NCI-H2227 (cell line): ENCODE measurements at regions not wholly inside any gene's neighbourhood (a gene's known extent, or its start where the extent isn't known, plus 50 kb on each side); places are given as distances from the start of the nearest gene placed in this dataset.
A peak's percentile ranks its signal among the peaks of the same experiment; 100 is the strongest.

Source experiments
- DNase-seq: peaks from one replicate; lab custom pipeline; 2025; ENCODE audit not compliant: unreplicated experiment; lab: John Stamatoyannopoulos, UW

DNA sequence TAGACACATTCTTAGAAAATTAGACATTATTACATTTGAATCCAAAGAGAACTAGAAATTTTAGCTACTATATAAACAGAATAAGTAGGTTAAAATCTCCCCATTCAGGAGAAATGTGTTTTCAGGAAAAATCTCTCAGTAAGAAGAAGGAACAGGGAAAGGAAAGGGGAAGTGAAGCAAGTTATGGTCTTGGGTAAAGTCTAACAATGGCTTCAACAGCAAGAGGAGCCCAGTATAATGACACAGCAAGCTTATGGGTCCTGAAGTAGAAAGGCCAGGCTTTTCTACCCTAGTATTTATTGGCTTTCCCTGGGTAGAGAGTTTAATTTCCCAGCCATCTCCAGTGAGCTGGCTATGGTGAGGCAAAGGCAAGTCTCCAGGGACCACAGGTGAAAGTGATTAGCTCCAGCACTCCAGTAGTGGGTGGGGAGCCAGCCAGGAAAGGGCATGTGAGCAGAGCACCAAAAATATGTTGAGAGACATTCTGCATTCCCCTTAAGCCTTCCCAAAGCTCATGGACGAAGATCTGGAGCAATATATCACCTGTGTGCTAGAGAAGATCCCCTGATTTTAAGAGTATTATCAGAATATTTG is 981.7 kb downstream of the NR2F1-AS1 start:
- DNase-seq: no peak

DNA sequence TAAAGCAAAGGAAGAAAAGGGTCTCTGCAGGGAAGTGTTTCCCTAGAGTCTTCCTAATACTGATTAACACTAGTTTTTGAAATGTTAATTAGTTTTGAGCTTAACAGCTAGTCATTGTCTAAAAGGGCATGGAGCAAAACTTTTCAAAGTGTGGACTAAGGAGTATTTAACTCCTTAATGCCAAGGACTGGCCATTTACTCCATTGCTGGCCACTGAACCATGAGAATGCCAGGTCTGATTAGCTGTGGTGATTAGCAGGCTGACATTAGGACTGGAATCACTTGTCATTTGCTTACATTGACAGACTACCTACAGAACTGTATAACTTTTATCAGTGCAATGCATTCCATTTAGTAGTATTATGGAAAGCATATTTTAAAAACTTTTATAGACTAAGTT is 987.0 kb downstream of the NR2F1-AS1 start:
- no peak for DNase-seq

DNA sequence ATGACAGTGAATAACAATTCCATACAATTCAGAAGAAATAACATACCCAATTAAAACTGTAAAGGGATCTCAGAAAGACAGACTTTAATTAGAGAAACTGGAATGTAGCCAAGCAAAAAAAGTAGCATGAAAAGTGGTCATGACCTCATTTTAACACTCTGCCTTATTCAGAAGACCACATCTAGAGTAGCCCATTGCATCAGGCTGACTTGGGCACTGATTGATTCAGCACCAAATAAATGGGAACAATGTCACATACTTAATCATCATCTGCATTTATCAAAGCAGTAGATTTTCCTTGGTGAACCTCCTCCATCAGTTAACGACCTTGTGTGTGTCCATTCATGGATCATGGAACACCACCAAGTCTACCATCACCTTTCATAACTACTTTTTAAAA is 992.1 kb downstream of the NR2F1-AS1 start:
- no peak for DNase-seq

DNA sequence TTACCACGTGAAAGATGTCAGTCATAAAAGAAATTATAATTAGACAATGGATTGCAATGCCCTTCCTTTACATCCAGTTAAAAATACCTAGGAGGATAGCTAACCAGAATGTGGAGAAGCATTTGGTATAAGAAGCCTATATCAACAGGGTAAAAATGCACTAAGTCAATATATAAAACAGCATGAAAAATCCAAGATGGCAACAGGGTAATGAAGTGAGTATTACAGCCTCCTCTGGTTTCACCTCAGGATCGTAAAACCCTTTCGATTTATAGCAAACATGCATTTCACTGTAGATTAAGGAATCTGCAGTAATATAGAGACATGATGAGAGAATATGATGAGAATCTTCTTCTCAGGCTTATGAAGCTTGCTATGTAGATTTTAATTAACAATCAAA is 999.3 kb downstream of the NR2F1-AS1 start:
- DNase-seq: no peak

DNA sequence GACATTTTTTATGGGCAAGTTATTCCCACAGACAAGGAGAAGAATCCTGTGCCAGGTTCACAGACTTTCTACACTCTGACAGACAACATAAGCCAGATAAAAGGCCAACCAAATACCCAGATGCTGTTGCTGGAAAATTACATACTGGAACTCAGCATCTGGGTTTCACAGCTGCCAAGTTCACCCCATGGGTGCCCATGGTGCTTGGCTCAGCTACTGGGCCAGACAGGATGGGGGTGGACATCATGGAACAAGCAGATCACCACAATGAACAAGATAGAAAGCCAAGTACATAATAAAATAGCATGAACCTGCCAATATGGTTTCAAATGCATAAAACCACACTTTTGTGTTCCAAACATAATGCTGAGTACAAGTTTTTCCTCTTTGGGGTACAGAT is 999.8 kb downstream of the NR2F1-AS1 start:
- no peak for DNase-seq

DNA sequence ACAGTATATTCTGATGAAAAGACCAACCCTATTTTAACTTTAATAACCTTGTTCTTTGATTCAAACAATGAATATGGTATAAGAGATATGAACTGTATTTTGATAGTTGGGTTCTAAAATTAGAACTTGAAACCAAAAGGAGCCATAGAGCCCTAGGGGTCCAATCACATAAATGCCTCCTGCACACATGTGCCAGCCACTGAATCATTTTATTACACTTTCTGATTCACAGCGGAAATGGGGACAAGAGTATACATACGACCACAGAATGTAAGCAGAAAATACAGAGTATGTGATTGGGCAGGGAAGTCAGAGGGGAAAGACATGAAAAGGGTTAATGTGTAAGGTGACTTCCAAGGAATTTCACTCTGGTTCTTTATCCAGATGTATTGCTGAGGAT is 1000.2 kb downstream of the NR2F1-AS1 start:
- no peak for DNase-seq

DNA sequence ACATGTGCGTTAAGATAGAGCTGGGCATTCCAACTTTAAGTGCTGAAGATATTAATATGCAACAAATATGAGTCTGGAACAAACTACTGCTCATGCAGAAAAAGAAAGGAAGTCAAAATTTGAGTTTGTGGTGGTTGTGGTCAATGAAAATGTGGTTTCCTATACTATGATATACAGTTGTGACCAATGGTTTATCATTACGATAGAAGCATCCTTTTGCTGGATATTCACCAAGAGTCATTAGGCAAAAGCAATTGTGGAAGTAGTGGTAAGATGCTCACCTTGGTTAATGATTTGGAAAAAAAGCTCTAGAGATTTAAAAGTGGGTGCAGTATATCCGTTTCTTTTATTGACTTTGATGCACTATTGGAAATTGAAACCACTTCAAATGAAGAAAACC is 1007.0 kb downstream of the NR2F1-AS1 start:
- no peak for DNase-seq

DNA sequence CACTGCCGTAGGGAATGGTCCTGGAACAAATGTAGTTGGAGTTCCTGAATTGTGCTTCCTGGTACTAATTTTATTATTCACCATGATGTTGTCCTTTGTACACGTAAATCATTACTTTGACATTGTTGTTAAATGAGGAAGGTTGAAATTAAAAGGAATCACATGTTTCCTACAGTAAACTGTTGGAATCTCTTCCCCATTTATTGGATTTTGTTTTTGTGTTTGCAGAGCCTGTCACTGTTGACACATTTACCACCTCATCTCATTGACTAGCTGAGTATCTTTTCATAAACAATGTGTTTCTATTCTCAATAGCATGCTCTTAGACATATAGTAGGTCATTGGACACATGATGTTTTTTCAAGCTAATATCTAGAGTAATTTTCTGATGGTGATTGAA is 1012.5 kb downstream of the NR2F1-AS1 start:
- DNase-seq: no peak

DNA sequence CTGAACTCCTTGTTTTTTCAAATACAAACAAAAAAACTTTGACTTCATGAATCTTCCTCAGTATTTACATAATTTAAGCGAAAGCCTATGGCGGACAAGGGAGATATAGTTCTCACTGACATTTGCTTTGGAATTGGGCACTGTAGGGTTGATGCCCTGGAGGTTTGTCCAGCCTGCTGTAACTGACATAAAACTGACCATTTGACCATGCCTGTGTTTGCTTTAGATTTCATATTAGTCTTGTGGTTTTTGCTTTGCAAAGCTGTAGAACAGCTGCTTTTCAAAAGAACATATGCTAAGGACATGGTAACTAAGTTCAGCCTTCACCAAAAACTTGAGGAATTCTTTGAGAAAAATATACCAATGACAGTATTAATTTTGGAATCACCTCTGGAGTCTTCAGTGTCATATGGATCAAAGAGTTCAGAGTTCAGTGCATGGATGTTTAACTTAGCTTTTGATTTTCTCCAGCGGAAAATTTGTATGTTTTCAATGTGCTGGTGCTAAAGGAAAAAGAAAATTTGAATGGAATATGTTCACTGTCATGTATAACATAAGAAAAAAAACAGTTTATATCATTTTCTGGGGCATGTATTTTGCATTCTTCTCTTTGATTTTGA is 1013.1 kb downstream of the NR2F1-AS1 start:
- no peak for DNase-seq

DNA sequence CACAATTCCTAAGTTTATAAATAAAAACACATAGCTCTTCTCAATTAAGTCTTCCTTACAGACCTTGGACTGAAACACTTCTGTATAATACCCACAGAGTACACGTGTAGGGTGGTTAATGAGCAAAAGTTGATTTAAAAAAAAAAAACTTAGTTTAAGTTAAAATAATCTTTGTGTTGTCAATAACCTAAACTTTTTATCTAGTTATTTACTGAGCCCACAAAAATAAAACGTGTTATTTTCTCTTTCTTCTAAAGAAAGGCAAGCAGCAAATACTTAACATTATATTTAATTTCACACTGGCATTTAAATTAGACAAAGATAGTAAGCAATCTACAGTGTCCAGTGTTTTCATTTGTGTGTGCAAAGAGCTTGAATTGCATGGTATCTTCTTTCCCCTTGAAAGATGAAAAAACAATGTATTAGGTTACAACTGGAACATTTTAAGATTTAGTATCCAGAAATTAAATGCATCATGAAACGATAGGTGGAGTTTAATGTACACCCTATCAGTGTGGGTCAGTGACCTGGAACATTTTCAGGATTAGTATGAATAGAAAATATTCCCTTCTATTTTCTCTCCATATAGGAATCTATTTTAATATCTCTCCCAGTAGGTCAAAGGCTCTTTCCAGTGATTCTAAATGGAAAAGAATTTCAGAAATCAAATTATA is 1014.8 kb downstream of the NR2F1-AS1 start:
- DNase-seq: no peak

DNA sequence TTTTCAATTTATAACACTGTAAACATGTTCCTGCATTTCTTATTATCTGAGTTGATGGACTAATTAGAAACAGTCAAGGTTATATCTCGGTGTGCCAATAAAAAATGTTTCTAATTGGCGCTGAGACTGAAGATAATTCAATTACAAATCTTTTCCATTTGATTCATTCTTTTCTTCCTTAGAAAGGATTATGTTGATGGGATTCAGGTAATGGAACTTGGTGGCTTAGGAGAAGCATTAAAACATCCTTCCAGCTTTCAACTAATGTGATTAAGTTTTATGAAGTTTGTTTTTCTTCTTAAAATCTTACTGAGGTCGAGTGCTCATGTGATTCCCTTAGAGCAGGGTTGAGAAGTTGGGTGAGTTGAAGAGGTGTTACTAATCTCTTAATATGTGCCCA is 1015.3 kb downstream of the NR2F1-AS1 start:
- no peak for DNase-seq

DNA sequence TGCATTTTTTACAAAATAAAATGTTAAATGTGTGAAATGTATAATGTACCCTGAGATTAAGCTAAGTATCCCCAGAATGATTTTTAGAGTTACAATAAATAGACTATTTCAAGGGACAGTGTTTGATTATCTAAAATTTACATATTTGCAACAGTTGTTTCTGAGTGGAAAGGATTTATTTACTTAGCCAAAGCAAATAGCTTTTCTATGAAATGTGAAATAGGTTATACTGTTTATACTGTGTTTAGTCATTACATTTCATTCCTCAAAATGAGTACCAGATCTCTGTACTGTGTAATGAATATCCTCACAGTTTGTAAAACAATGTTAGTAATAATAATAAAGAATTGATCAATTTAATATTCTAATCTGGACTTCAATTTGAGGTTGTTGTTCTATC is 1019.0 kb downstream of the NR2F1-AS1 start:
- no peak for DNase-seq

DNA sequence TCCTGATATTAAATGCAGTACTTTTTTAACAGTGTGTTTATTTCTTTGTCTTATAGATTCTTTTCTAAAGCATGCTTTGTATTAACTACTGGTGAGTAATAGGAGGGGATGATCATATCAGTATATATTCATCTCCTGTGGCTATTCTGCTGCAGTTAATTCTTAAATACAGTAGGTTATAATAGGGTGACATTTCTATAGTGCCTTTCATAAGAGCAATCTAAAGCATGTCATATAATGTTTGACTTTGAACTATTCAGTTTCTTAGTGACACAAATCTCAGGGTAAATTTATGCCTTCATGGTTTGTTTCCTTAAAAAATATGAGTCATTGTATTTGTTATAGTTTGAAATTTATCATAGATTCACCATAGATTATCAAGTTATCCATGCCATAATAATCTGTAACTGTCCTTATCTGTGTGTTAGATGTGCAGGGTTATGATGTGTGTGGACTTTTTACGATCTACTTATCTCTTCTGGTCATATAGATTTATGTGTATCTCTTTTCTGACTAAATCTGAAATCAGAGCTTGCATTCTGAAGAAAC is 1019.5 kb downstream of the NR2F1-AS1 start:
- DNase-seq: no peak

DNA sequence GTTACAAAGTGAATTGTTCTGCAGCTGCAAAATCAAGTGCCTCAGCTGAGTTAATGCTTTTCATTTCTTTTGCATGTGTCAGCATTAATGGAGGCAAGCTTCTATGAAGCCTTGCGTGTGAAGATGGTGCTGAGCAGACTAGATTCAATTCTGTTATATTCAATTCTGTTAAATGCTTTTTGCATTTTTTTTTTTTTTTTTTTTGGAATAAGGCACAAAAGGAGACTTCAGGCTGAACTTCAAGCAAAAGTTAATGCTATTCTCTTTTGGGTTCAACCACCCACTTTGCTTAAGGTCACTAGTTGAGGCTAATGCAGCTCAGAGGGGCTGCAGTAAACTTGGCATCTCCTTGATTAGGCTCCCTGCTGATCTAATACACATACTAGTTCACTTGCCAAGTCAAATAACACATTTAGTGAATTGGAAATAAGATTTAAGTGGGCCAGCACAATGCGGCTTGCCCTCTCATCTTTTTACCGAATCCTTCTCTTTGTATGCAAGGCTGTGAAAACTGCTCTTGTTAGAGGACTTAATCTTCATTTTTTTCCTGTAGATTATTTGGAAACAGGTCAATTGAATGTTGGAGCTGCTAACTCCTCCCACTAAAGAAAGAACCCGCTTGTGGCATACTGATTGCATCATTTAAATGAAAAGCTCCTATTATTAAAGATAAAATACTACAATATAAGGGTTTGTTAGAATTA is 1020.2 kb downstream of the NR2F1-AS1 start:
- DNase-seq: peak; percentile 82

DNA sequence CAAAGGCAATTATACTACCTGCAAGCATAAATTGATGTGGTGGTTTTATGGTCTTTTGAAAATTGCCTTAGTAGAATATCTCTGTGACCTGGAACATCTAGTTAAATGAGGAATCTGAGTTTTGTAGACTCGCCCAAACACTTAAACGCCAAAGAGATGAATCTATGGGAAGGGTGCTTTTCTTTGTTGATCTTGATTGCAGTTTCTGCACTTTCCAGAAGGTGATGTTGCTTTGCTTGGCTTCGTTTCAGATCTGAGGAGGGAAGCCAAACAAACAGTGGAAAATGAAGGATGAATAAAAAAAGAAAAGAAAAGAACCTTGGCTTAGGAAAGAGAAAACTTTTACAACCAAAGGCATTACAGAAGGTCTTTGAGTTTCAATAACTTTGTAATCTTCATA is 1021.2 kb downstream of the NR2F1-AS1 start:
- DNase-seq: peak; percentile 7

DNA sequence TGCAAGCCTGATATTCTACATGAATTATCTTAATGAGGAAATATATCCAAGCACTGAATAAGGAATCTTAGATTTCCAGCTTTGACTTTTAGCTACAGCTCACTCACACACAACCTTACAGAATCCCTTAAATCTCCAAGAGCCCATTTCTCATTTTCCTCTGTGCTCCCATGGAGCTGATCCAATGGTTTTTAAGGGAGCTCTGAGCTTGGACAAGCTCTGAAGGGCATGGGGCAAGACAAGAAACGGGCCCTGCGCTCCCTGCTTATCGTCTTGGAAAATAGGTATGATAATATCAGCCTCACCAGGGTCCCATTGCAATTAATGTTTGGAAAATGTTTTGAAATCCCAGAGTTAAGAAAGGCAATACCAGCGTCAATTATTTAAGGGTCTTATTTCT is 1021.7 kb downstream of the NR2F1-AS1 start:
- no peak for DNase-seq

DNA sequence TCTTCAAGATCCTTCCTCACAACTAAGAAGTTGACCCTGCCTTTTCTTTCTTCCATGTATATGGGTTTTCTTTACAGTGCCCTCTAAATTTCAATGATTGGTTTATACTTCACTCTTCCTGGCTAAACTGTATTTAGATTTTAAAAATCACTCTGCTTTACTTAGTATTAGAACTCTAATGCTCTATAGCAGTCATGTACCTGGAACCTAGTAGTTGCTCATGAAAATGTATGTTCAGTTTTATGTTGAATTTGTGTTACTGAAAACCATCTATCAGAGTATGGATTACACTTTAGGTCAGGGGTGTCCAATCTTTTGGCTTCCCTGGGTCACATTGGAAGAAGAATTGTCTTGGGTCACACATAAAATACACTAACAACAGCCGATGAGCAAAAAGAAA is 1024.3 kb downstream of the NR2F1-AS1 start:
- DNase-seq: no peak

DNA sequence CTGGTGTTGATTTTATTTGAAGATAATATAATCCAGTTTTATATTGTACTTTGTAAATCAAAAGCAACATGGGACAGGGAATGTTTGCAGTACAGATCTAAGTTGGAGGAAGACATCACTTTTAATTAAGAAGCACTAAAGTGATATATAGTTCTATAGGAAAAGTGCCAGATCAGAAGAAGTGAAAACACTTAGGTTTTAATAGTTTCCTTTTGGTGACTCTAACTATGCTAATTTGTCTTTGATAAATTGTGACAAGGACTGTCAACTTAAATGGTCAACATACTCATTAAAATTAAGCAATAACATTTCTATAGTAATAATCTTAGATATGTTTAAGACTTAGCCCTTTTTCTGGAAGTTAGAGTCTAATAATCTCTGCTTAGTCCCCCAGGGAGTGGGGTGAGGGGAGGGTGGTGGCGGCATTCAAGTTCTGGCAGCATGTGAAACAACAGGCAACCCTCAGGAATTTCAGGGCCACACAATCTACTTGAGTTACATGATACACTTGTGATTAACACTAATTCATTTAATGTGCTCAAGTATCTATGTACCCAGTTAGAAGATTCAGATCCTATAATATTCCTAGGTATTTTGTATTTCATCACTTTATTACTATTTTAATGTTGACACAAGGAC is 1026.5 kb downstream of the NR2F1-AS1 start:
- DNase-seq: no peak

DNA sequence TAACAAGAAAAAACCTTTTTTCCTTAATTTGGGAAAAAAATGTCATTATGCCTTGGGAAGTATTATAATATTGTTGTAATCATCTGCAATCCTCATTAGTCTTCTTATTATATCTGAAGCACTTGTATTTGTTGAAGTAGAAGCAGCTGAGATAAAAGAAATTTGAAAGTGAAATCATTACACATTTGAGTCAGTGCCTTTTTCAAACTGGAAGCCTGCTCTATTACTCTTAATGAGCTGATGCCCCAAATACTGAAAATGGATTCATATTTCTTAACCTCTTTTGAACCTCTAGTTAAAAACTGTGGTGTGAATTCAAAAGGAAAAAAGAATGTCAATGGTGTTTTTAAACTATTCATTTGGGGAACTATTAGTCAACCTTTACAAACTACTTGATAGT is 1027.7 kb downstream of the NR2F1-AS1 start:
- DNase-seq: no peak

DNA sequence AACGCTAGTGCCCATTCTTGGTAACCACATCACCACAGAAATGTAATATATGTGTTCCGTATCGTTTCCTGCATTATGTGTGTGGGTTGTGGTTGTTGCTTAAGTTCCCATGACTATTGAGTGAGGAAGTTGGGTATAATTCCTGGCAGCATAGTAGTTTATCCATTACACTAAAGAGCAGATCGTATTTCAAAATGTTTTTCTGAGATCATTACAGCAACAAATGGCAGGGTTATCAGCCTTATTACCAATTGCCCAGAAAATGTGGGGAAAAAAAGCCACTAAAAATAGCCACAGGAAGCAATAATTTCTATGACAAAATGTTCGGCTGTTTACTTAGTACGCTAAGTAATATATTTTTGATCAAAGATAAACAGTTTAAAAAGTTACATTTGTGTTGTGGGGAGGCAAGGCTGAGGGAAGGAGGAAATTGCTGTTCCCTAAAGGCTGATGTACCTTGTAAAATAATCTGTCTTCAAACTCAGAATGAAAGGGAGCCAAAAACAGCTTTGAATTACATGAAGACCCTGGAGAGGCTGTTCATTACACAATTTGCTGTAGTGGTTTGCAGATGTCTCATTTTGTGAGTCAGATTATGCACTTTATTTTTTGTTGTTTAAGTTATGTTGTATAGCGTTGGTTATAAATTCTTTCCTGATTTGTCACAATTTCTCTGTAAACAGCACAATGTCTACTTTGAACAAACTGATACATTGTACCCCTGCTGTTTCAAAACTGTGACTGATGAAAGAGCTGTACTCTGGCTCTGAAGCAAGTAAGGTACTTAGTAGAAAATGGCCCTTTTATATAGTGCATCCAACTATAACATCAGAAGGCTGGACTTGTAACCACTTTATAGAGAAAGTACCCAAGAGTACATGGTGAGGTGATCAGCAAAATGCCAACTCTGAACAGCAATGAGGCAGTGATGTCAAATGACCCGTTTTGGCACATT is 1028.5 kb downstream of the NR2F1-AS1 start:
- DNase-seq: no peak
